ENCODE measurements at regions not wholly inside any gene's neighbourhood (a gene's known extent, or its start where the extent isn't known, plus 50 kb on each side); places are given as distances from the start of the nearest gene placed in this dataset.

DNA sequence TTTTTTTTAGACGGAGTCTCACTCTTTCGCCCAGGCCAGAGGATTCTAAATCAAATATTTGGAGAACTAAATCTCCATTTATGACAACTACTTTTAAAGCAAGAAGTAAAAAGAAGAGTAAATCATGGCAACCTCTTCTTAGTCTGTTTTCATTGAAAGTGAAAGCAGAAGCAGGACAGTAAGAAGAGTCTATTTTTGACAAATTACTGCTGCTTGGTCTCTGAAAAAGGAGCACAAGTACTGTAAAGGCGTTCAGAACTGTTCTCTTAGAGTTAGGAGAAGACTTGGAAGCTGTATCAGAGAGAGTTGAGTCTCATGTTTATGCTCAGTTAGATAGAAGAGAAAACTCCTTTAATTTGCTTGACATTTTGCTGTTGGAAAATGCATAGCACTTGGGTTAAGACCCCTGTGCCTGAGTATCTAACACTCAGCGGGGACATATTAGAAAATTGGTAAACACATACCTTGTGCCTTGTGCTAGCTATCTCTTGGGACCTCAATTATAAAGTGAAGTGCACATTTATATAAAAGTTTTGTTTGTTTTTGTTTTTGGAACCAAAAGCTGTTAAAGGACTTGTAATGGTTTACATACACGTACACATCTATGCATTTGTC is 433.0 kb downstream of the ANKRD7 start:
- no peak overlapping the region for H3K4me3 ChIP-seq (ENCODE audit: low read depth, low read length)
- DNase-seq: no peak
- in situ Hi-C loops (cut with HindIII; ENCODE audit: low pct_ligation_motif_present, low sequenced_read_pairs): no loop called here
- H3K36me3 ChIP-seq (replicated peaks): no peaks in the 10 kb centered on the region
- no peaks in the 10 kb centered on the region for H3K27me3 ChIP-seq (replicated peaks)
- TF ChIP-seq, protein P1, sequence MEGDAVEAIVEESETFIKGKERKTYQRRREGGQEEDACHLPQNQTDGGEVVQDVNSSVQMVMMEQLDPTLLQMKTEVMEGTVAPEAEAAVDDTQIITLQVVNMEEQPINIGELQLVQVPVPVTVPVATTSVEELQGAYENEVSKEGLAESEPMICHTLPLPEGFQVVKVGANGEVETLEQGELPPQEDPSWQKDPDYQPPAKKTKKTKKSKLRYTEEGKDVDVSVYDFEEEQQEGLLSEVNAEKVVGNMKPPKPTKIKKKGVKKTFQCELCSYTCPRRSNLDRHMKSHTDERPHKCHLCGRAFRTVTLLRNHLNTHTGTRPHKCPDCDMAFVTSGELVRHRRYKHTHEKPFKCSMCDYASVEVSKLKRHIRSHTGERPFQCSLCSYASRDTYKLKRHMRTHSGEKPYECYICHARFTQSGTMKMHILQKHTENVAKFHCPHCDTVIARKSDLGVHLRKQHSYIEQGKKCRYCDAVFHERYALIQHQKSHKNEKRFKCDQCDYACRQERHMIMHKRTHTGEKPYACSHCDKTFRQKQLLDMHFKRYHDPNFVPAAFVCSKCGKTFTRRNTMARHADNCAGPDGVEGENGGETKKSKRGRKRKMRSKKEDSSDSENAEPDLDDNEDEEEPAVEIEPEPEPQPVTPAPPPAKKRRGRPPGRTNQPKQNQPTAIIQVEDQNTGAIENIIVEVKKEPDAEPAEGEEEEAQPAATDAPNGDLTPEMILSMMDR (IDR thresholded peaks at IDR 0.05; ENCODE audit: low read depth, low read length, missing control alignments): no peak
- H3K27ac ChIP-seq: no peak overlapping the region

DNA sequence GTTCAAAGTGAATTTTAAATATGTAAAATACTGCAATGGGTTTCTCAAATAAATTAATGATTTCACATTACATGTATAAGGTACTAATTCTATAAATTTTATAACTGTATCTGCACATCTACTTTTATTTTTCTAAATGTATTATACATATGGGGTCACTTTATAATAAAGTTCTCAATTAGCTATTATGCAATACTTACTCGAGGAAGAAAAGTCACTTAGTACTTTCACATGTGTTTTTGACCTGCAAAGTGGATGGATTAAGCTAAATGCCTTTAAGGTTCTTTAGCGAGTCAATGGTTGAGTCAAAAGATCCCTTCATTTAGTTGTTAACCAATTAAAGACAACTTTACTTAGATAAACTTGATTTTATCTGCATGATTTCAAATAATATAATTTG is 437.8 kb downstream of the ANKRD7 start:
- no peak overlapping the region for H3K27ac ChIP-seq
- in situ Hi-C loops (cut with HindIII; ENCODE audit: low pct_ligation_motif_present, low sequenced_read_pairs): no loop called here
- TF ChIP-seq, protein P1 (IDR thresholded peaks at IDR 0.05; ENCODE audit: low read depth, low read length, missing control alignments): no peak
- H3K4me3 ChIP-seq (ENCODE audit: low read depth, low read length): no peak overlapping the region
- H3K27me3 ChIP-seq (replicated peaks): no peaks in the 10 kb centered on the region
- no peak for DNase-seq
- no peaks in the 10 kb centered on the region for H3K36me3 ChIP-seq (replicated peaks)

DNA sequence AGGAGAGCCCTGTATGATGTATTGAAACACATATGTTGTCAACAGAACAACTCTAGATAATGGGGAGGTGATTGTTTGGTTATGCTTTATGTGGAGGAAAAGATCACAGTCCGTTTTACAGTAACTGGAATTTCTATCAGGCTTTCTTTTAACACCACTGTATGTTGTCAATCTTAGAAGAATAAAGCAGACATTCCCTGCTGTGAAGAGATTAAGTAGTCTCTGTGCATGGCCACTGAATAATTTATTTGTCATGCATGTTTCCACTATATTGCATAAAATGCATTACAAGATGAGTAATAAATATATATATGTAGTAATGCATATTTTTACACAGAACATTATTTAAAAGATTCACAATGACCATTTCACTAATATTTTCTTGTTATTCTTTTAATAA is 440.0 kb downstream of the ANKRD7 start:
- TF ChIP-seq, protein P1 (IDR thresholded peaks at IDR 0.05; ENCODE audit: low read depth, low read length, missing control alignments): no peak
- in situ Hi-C loops (cut with HindIII; ENCODE audit: low pct_ligation_motif_present, low sequenced_read_pairs): no loop called here
- Histone ChIP-seq H3K4me3 (ENCODE audit: low read depth, low read length) (no peak overlapping the region), H3K36me3 (replicated peaks) (no peaks in the 10 kb centered on the region), H3K27me3 (replicated peaks) (no peaks in the 10 kb centered on the region), H3K27ac (no peak overlapping the region)
- DNase-seq: no peak

DNA sequence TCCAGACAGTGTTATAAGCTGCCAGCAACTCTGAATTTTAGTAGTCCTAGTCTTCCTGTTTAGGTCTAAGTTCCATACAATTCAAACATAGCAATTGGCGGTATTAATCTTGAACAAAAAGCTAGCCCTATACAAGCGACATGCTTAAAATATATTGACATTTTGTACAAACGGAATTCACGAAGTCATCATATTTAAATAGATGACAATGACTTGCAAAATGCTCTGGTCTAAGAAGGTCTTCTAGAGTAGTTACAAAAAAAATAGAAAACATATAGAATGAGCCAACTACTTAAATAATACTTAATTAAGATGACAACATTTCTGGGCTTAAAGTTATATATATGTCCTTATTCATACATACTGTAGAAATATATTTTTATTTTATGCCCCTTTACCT is 446.6 kb downstream of the ANKRD7 start:
- Histone ChIP-seq H3K4me3 (ENCODE audit: low read depth, low read length) (no peak overlapping the region), H3K36me3 (replicated peaks) (no peaks in the 10 kb centered on the region), H3K27ac (no peak overlapping the region), H3K27me3 (replicated peaks) (no peaks in the 10 kb centered on the region)
- TF ChIP-seq, protein P1 (IDR thresholded peaks at IDR 0.05; ENCODE audit: low read depth, low read length, missing control alignments): no peak
- in situ Hi-C loops (cut with HindIII; ENCODE audit: low pct_ligation_motif_present, low sequenced_read_pairs): no loop called here
- no peak for DNase-seq

DNA sequence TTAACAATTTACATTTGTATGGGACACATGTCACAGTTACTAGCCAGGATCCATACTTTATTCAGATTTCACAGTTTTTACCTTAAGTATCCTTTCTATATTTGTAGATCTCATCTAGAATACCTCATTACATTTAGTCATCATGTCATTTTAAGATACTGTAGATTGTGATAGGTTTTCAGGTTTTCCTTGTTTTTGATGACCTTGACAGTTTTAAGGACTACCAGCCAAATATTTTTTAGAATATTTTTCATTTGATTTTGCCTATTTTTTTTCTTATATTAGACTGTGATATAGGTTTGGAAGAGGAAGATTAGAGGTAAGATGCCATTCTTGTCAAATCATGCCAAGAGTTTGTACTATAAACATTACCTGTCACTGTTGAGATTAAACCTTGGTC is 460.3 kb downstream of the ANKRD7 start:
- no peak overlapping the region for H3K4me3 ChIP-seq (ENCODE audit: low read depth, low read length)
- TF ChIP-seq, protein P1 (IDR thresholded peaks at IDR 0.05; ENCODE audit: low read depth, low read length, missing control alignments): no peak
- H3K27ac ChIP-seq: no peak overlapping the region
- DNase-seq: no peak
- in situ Hi-C loops (cut with HindIII; ENCODE audit: low pct_ligation_motif_present, low sequenced_read_pairs): no loop called here
- H3K27me3 ChIP-seq (replicated peaks): no peaks in the 10 kb centered on the region
- no peaks in the 10 kb centered on the region for H3K36me3 ChIP-seq (replicated peaks)

DNA sequence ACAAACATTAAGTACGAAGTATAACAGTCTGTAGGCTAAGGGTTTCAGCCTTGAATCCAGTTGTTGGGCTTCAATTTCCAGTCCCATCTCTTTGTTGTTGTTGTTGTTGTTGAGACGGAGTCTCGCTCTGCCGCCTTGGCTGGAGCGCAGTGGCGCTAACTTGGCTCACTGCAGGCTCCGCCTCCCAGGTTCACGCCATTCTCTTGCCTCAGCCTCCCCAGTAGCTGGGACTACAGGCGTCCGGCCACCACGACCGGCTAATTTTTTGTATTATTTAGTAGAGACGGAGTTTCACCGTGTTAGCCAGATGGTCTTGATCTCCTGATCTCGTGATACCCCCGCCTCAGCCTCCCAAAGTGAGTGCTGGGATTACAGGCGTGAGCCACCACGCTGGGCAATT is 464.9 kb downstream of the ANKRD7 start:
- H3K4me3 ChIP-seq (ENCODE audit: low read depth, low read length): no peak overlapping the region
- no peaks in the 10 kb centered on the region for H3K36me3 ChIP-seq (replicated peaks)
- H3K27ac ChIP-seq: no peak overlapping the region
- in situ Hi-C loops (cut with HindIII; ENCODE audit: low pct_ligation_motif_present, low sequenced_read_pairs): no loop called here
- H3K27me3 ChIP-seq (replicated peaks): no peaks in the 10 kb centered on the region
- no peak for DNase-seq
- TF ChIP-seq, protein P1 (IDR thresholded peaks at IDR 0.05; ENCODE audit: low read depth, low read length, missing control alignments): no peak

Measured in brain microvascular endothelial cell (primary cell).